ENCODE measurements at regions not wholly inside any gene's neighbourhood (a gene's known extent, or its start where the extent isn't known, plus 50 kb on each side); places are given as distances from the start of the nearest gene placed in this dataset.

GRCh38 chr3:193861012-193861411, 268.0 kb downstream of the OPA1 start:
- TF ChIP-seq CTCF (IDR thresholded peaks at IDR 0.05) (no peak), POLR2A (IDR thresholded peaks at IDR 0.05) (no peak)
